ENCODE measurements at regions not wholly inside any gene's neighbourhood (a gene's known extent, or its start where the extent isn't known, plus 50 kb on each side); places are given as distances from the start of the nearest gene placed in this dataset.

DNA sequence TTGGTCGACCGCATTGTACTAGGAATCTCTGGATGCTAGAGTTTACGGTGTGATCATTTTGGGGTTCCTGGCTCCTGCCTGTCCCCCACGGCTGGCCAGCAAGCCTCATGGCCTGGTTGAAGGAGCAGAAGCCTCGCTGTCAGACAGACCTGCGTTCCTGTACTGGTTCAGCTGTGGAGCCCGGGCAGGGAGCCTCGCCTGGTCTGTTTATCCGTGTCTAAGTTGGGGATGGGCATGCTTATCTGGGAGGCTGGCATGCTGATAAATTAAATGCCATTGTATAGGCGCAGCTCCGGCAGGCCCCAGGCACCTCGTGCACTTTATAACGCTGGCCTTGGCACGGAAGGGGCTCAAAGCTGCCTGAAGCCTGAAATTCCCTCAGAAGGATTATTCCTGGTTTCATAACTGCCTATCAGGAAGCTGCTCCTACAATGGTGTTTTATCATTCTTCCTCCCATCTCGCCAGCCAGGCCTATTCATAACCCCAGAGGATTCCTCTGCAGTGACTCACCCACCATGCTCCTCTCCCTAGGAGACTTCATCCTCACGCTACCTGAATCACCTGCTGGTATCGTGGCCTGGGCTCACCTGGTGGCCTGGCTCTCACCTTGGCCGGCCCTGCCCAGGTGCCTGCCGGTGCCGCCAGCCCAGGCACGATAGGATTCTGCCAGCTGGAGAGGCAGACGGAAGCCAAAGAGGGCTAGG lies 110.9 kb downstream of the ASB7 start:
- TF ChIP-seq, protein P1, sequence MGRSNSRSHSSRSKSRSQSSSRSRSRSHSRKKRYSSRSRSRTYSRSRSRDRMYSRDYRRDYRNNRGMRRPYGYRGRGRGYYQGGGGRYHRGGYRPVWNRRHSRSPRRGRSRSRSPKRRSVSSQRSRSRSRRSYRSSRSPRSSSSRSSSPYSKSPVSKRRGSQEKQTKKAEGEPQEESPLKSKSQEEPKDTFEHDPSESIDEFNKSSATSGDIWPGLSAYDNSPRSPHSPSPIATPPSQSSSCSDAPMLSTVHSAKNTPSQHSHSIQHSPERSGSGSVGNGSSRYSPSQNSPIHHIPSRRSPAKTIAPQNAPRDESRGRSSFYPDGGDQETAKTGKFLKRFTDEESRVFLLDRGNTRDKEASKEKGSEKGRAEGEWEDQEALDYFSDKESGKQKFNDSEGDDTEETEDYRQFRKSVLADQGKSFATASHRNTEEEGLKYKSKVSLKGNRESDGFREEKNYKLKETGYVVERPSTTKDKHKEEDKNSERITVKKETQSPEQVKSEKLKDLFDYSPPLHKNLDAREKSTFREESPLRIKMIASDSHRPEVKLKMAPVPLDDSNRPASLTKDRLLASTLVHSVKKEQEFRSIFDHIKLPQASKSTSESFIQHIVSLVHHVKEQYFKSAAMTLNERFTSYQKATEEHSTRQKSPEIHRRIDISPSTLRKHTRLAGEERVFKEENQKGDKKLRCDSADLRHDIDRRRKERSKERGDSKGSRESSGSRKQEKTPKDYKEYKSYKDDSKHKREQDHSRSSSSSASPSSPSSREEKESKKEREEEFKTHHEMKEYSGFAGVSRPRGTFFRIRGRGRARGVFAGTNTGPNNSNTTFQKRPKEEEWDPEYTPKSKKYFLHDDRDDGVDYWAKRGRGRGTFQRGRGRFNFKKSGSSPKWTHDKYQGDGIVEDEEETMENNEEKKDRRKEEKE (IDR thresholded peaks at IDR 0.05; ENCODE audit: borderline replicate concordance in 1 of 2, control insufficient read depth in 1 of 2, low read depth in 2 of 2, low read length in 1 of 2), result no peak
- TF ChIP-seq MED1 (CRISPR knock-in tag; IDR thresholded peaks at IDR 0.05; ENCODE audit: borderline replicate concordance) (no peak), POLR2AphosphoS2 (IDR thresholded peaks at IDR 0.05; ENCODE audit: low read length) (no peak), MEIS2 (IDR thresholded peaks at IDR 0.05; ENCODE audit: partially characterized antibody) (no peak), JUND (IDR thresholded peaks at IDR 0.05; ENCODE audit: borderline replicate concordance, low read depth, low read length) (no peak), JUND (tag; IDR thresholded peaks at IDR 0.05; ENCODE audit: borderline replicate concordance, low read depth, low read length) (no peak), EZH2 (IDR thresholded peaks at IDR 0.05; ENCODE audit: borderline replicate concordance, low read depth, low read length) (no peak), TAF9B (IDR thresholded peaks at IDR 0.05; ENCODE audit: partially characterized antibody) (no peak), POLR2A (conservative IDR thresholded peaks at IDR 0.05) (no peak), CHD2 (IDR thresholded peaks at IDR 0.05; ENCODE audit: low read depth, low read length) (no peak), CBFA2T3 (IDR thresholded peaks at IDR 0.05) (no peak)
- TF ChIP-seq, protein P2, sequence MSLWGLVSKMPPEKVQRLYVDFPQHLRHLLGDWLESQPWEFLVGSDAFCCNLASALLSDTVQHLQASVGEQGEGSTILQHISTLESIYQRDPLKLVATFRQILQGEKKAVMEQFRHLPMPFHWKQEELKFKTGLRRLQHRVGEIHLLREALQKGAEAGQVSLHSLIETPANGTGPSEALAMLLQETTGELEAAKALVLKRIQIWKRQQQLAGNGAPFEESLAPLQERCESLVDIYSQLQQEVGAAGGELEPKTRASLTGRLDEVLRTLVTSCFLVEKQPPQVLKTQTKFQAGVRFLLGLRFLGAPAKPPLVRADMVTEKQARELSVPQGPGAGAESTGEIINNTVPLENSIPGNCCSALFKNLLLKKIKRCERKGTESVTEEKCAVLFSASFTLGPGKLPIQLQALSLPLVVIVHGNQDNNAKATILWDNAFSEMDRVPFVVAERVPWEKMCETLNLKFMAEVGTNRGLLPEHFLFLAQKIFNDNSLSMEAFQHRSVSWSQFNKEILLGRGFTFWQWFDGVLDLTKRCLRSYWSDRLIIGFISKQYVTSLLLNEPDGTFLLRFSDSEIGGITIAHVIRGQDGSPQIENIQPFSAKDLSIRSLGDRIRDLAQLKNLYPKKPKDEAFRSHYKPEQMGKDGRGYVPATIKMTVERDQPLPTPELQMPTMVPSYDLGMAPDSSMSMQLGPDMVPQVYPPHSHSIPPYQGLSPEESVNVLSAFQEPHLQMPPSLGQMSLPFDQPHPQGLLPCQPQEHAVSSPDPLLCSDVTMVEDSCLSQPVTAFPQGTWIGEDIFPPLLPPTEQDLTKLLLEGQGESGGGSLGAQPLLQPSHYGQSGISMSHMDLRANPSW (CRISPR knock-in tag; IDR thresholded peaks at IDR 0.05), result no peak

All from K562 (cell line).